HG03103 (cell line): ENCODE measurements at regions not wholly inside any gene's neighbourhood (a gene's known extent, or its start where the extent isn't known, plus 50 kb on each side); places are given as distances from the start of the nearest gene placed in this dataset.
"Not testable (repeated sequence)": the region's sequence is repeated elsewhere in the genome, so short reads cannot be mapped to it uniquely, and the experiment has no call there.

Experiments used
- ATAC-seq: cut with Tn5 transposase; IDR thresholded peaks from one replicate; pipeline ENCODE4 v1.9.1; 2021; ENCODE audit warnings: low read depth; ENCODE audit not compliant: unreplicated experiment

- no peak for ATAC-seq
Observed at GRCh38 chr2:156909983-156910382, 347.5 kb upstream of the GALNT5 start.

GRCh38 chr2:156915332-156915731 is 342.2 kb upstream of the GALNT5 start:
- no peak for ATAC-seq

GRCh38 chr2:156918410-156918809 is 339.1 kb upstream of the GALNT5 start:
- no peak for ATAC-seq

GRCh38 chr2:156930423-156930822 is 327.1 kb upstream of the GALNT5 start:
- ATAC-seq: no peak

DNA sequence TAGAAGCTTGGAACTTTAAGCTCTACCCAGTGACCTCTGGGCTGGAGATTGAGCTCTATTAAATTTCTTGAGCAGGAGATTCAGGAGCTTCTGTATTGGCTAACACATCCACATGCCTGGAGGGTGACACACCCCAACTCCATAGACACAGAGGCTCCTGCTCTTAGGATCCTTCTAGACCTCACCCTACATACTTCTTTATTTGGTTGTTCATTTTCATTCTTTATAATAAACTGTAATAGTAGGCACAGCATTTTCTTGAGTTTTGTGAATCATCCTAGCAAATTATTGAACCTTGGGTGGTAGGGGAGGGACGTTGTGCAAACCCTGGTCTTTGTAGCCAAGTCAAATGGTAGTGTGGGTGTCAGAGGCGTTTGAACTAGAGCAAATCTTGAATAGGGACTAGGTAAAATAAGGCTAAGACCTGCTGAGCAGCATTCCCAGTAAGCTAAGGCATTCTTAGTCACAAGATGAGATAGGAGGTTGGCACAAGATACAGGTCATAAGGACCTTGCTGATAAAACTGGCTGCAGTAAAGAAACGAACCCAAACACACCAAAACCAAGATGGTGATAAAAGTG is 323.8 kb upstream of the GALNT5 start:
- no peak for ATAC-seq

- no peak for ATAC-seq
Observed at GRCh38 chr2:156935616-156936015, 321.9 kb upstream of the GALNT5 start.

GRCh38 chr2:156937430-156937829 is 320.1 kb upstream of the GALNT5 start:
- ATAC-seq: no peak

GRCh38 chr2:156944871-156945270 is 312.6 kb upstream of the GALNT5 start:
- ATAC-seq: no peak

DNA sequence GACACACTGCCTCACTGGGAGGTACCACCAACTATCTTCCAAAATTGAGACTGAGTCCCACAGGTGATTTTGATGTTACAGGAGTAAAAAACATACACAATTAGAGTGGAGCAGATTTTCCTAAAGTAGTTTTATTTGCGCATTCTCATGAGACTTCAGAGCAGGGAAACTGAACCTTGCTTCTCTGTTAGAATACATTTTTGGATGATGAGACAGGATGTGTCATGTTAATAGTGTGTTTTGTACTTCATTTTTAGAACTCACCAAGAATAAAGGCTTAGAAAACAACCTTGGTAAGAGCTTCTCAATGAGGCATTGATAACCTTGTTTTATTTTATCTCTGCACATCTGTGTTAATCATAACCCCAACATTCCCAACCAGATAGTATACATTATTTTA is 310.2 kb upstream of the GALNT5 start:
- ATAC-seq: no peak

- ATAC-seq: no peak
Observed at GRCh38 chr2:156955701-156956100, 301.8 kb upstream of the GALNT5 start.

- ATAC-seq: no peak
Observed at GRCh38 chr2:156956161-156956560, 301.3 kb upstream of the GALNT5 start.

GRCh38 chr2:156958374-156958773 is 299.1 kb upstream of the GALNT5 start:
- no peak for ATAC-seq

DNA sequence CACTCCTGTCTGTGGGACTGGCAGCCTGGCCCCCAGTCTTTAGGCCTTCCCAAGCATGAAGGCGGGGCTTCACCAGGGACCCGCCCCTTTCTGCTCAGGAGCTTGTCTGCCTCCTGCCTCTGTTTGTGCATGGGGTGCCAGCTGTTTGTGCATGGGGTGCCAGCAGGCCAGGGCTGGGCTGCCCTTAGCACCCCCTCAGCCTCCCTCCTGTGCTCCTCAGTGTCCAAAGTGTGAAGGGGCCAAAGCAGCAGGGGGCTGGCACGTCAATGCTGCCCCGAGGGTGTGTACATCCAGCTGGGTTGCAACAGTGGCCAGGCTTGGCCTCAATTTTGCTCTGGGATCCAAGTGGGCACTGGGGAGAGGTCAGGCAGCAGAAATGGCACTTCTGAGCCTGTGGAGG is 298.0 kb upstream of the GALNT5 start:
- no peak for ATAC-seq

DNA sequence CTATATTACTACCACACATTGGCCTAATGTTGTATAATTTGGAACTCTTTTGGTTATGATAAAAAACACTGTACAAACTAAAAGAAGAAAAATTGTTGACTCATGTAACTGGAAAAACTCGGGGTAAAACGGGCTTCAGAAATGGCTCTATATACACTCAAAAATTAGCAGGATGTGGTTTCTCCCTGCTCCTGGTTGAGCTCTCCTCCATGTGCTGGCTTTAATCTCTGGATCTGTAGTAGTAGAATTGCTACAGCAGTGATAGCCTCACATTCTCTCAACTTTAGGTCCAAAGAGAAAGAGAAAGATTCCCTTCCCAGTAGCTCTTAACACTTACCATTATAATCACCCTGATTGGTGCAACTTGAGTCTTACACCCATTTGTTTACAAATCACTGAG is 274.9 kb upstream of the GALNT5 start:
- no peak for ATAC-seq

DNA sequence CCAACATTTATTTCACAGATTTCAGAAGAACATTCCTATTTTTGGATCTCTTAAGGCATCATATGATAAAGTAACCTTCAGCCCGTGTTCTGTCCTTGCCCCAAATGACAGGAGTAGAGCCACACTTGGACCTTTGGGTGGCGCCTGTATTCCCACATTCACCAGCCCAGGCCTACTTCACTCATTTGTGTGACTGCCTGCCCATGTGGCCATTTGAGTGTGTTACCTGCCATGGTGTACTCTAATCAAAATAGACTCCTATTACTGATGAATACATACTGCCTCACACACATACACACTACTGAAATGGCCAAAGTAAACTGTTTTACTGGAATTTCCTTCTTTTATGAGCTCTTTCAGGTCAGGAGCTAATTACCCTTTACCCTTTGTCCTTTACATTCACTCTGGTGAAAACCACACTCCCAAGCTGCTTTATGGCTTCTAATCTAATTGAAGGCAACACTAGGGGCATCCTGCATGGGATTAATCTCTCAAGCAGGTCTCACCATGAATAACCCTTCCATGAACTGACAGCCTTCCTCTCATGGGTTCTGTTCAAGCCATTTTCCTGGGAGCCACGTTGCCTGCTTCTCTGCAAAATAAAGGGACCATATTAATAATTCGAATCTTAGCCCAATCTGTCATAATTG is 271.0 kb upstream of the GALNT5 start:
- ATAC-seq: no peak

GRCh38 chr2:156999661-157000060 is 257.8 kb upstream of the GALNT5 start:
- ATAC-seq: no peak

DNA sequence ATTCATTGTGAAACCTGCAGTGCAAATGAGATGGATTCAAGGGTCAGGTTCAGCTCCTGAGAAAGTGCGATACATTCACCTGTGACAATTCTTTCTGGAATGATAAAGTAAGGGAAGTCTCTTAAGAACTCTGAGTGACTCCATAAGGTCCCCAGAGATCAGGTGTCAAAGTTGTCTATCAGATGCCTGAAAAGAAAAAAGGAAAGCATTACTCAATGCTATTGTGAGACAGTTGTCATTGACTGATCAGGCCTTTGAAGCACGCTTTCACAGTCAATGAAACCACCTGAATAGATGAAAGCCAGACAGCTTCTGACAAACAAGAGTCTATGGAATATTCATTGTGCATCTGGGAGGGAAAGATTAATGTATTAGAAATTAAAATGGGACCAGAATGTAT is 252.7 kb upstream of the GALNT5 start:
- ATAC-seq: no peak

DNA sequence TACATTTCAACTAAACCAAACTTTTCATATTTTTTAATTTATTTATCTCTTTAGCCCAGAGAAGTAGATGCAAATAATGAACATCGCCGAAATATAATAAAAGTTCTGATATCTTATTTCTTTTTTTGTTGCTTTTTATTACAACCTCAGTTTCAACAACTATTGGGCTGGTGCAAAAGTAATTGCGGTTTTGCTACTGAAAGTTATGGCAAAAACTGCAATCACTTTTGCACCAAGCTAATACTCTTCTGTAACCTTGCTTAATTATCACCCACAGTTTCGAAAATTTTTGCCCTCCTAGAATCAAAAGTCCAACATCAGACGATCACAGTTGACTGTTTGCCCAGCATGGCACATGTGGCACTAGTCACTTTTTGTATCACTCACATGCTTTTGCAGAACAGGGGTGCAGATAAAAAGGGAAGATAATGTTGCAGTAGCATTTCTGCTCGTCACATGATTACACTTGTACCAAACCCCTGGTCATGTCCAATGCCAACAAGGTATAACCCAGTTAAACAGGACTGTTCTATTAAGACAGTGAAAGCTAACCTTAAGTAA is 242.4 kb upstream of the GALNT5 start:
- no peak for ATAC-seq

- not testable (repeated sequence) for ATAC-seq
Observed at GRCh38 chr2:157023264-157023663, 234.2 kb upstream of the GALNT5 start.

GRCh38 chr2:157024129-157024528 is 233.4 kb upstream of the GALNT5 start:
- no peak for ATAC-seq

DNA sequence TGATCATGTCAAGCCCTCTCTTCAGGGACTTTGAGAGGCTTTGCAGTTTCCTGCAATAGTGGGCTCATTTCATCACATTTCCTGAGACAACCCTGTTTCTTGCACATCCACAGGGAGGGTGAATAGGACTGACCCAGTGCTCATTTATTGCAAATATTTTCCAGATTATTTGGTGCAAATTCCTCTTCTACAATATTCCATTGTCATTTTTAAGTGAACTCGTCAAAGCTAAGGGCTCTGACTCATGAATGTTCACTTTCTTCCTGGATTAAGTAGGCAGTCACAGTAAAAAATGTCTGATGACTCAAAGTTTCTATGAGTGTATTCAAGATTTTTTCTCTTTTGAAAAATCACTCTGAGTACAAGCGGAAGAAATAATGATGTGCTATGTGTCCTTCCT is 225.5 kb upstream of the GALNT5 start:
- ATAC-seq: no peak

GRCh38 chr2:157036726-157037125 is 220.8 kb upstream of the GALNT5 start:
- no peak for ATAC-seq
